CD8-positive, alpha-beta memory T cell (primary cell): ENCODE measurements at regions not wholly inside any gene's neighbourhood (a gene's known extent, or its start where the extent isn't known, plus 50 kb on each side); places are given as distances from the start of the nearest gene placed in this dataset.
A peak's percentile ranks its signal among the peaks of the same experiment; 100 is the strongest.

ENCODE experiments used
- CTCF ChIA-PET: fragments of 350-600 bp; sonication (Branson Sonifier 250); formaldehyde crosslinking; loops from one replicate; lab custom pipeline; 2021; ENCODE audit warnings: antibody characterized with exemption; lab: Charles Lee
- POLR2A ChIA-PET: fragments of 350-600 bp; sonication (Branson Sonifier 250); formaldehyde crosslinking; loops from one replicate; lab custom pipeline; 2021; ENCODE audit warnings: antibody characterized with exemption; lab: Charles Lee
- DNase-seq, 5 donors: peaks; one replicate each; pipeline versions ENCODE4 v3.0.0 to v3.0.0-alpha.2; 2020 to 2022; ENCODE audit warnings: mixed read lengths in 1 of 5
- H3K27ac ChIP-seq: one replicate; pipeline ENCODE4 v1.7.0; 2013; ENCODE audit warnings: low read depth, mild to moderate bottlenecking, low read length, moderate library complexity
- H3K27me3 ChIP-seq: 2 replicates; pipeline ENCODE4 v1.7.0; 2013; ENCODE audit warnings: low read length, mild to moderate bottlenecking; ENCODE audit not compliant: insufficient read depth, poor library complexity, severe bottlenecking
- H3K36me3 ChIP-seq: 2 replicates; pipeline ENCODE4 v1.7.0; 2013; ENCODE audit warnings: mild to moderate bottlenecking, low read length, moderate library complexity; ENCODE audit not compliant: insufficient read depth
- H3K4me1 ChIP-seq: 2 replicates; pipeline ENCODE4 v1.7.0; 2013; ENCODE audit warnings: mild to moderate bottlenecking, low read length, moderate library complexity; ENCODE audit not compliant: insufficient read depth
- H3K4me3 ChIP-seq: 2 replicates; pipeline ENCODE4 v1.7.0; 2013; ENCODE audit warnings: mild to moderate bottlenecking, low read length
- H3K9me3 ChIP-seq: 2 replicates; pipeline ENCODE4 v1.7.0; 2013; ENCODE audit warnings: mild to moderate bottlenecking, low read length
- H3K27ac Mint-ChIP-seq, 8 donors: one replicate each; pipeline ENCODE4 v1.8.0; 2020 to 2021; ENCODE audit warnings: mixed read lengths in 8 of 8, mild to moderate bottlenecking in 6 of 8, inconsistent platforms in 3 of 8, moderate library complexity in 3 of 8
- H3K27me3 Mint-ChIP-seq, 2 donors: one replicate each; pipeline ENCODE4 v1.8.0; 2020 to 2021; ENCODE audit warnings: mixed read lengths in 2 of 2, mild to moderate bottlenecking in 1 of 2, moderate library complexity in 1 of 2
- H3K36me3 Mint-ChIP-seq, 3 donors: one replicate each; pipeline ENCODE4 v1.8.0; 2020 to 2021; ENCODE audit warnings: mixed read lengths in 3 of 3, inconsistent platforms in 1 of 3, mild to moderate bottlenecking in 1 of 3
- H3K4me1 Mint-ChIP-seq, 3 donors: one replicate each; pipeline ENCODE4 v1.8.0; 2020 to 2021; ENCODE audit warnings: mixed read lengths in 3 of 3, inconsistent platforms in 1 of 3, mild to moderate bottlenecking in 1 of 3
- H3K4me3 Mint-ChIP-seq, 7 donors: one replicate each; pipeline ENCODE4 v1.8.0; 2020 to 2021; ENCODE audit warnings: mixed read lengths in 7 of 7, mild to moderate bottlenecking in 6 of 7, moderate library complexity in 4 of 7, inconsistent platforms in 2 of 7
- H3K9me3 Mint-ChIP-seq, 5 donors: one replicate each; pipeline ENCODE4 v1.8.0; 2020 to 2022; ENCODE audit warnings: mixed read lengths in 5 of 5, mild to moderate bottlenecking in 3 of 5, moderate library complexity in 2 of 5, inconsistent platforms in 1 of 5

DNA sequence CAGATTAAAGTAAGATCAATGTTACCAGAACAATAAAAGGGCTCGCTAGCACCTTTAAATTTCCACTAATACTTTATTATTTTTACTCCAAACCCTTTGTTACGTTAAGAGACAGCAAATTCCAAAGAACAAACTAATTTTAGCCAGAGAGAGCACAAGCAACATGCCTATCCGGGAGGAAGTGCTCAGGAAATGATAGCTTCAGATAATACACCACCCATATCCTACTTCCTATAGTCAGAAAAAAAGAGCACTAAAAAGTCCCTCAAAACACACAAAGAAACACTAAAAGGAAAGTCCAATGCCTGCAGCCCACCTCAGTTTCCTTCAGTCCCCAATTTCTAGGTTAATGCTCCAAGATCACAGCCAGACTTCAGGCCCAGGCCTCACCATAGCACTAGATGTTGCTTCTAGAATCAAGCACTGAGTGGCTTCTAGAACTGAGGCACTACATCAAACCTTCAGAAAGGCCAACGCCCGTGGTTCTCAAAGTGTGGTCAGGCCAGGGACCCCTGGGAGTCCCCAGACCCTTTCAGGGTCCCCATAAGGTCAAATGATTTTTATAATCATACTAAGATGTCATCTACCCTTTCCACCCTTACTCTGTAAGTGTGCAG, 142.6 kb downstream of the PSMG1 start:
- no peak for DNase-seq
- Histone ChIP-seq H3K36me3 (no peaks in the 10 kb centered on the region), H3K27ac (no peak overlapping the region), H3K27me3 (no peaks in the 10 kb centered on the region), H3K9me3 (no peaks in the 10 kb centered on the region), H3K4me3 (no peak overlapping the region), H3K4me1 (no peaks in the 10 kb centered on the region)
- ChIA-PET CTCF (no interaction called here), POLR2A (no interaction called here)
- peaks cover 7 to 19% of the 10 kb centered on the region in 2 donors for H3K27me3 Mint-ChIP-seq
- H3K27ac Mint-ChIP-seq = no peak overlapping the region
- H3K4me3 Mint-ChIP-seq = no peak overlapping the region
- H3K4me1 Mint-ChIP-seq = peaks cover 3 to 5% (median 3%) of the 10 kb centered on the region in 3 donors
- H3K9me3 Mint-ChIP-seq = no peaks in the 10 kb centered on the region
- H3K36me3 Mint-ChIP-seq = no peaks in the 10 kb centered on the region

GRCh38 chr21:39037807-39038405, 145.3 kb downstream of the PSMG1 start:
- Histone ChIP-seq H3K9me3 (no peaks in the 10 kb centered on the region), H3K4me3 (no peak overlapping the region), H3K36me3 (no peaks in the 10 kb centered on the region), H3K4me1 (no peaks in the 10 kb centered on the region), H3K27me3 (peaks cover 3% of the 10 kb centered on the region), H3K27ac (no peak overlapping the region)
- H3K4me1 Mint-ChIP-seq = peaks cover 3 to 5% (median 3%) of the 10 kb centered on the region in 3 donors
- no peaks in the 10 kb centered on the region for H3K36me3 Mint-ChIP-seq
- ChIA-PET POLR2A (no interaction called here), CTCF (no interaction called here)
- no peak overlapping the region for H3K4me3 Mint-ChIP-seq
- DNase-seq = no peak
- no peaks in the 10 kb centered on the region for H3K9me3 Mint-ChIP-seq
- H3K27ac Mint-ChIP-seq = no peak overlapping the region
- peaks cover 17 to 27% of the 10 kb centered on the region in 2 donors for H3K27me3 Mint-ChIP-seq

DNA sequence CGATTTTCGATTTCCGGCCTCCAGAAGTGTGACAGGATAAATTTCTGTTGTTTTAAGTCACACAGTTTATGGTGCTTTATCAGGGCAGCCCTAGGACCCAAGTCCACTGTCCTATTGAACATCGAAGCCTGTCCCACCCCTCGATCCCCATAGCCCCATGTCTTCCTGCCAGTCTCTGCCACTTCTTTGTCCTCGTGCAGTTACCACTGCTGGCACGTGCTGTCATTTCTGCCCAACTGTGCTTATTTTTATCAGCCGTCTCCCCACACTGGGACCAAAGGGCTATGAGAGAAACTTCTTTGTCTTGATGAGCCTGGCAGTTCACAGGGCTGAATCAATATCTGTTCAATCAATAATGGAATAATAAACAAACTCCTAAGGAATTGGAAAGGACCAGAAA, 146.7 kb downstream of the PSMG1 start:
- DNase-seq = no peak
- POLR2A ChIA-PET = no interaction called here
- Mint-ChIP-seq H3K4me3 (no peak overlapping the region), H3K36me3 (no peaks in the 10 kb centered on the region), H3K27me3 (peaks cover 19 to 26% of the 10 kb centered on the region in 2 donors), H3K27ac (no peak overlapping the region), H3K4me1 (peaks cover 3 to 5% (median 3%) of the 10 kb centered on the region in 3 donors), H3K9me3 (no peaks in the 10 kb centered on the region)
- Histone ChIP-seq H3K36me3 (no peaks in the 10 kb centered on the region), H3K9me3 (no peaks in the 10 kb centered on the region), H3K4me1 (no peaks in the 10 kb centered on the region), H3K27me3 (peaks cover 3% of the 10 kb centered on the region), H3K4me3 (no peak overlapping the region), H3K27ac (no peak overlapping the region)
- CTCF ChIA-PET = no interaction called here

- Histone ChIP-seq H3K27ac (no peak overlapping the region), H3K4me3 (no peak overlapping the region), H3K9me3 (no peaks in the 10 kb centered on the region), H3K36me3 (no peaks in the 10 kb centered on the region), H3K27me3 (peaks cover 3% of the 10 kb centered on the region), H3K4me1 (no peaks in the 10 kb centered on the region)
- Mint-ChIP-seq H3K9me3 (peaks cover 0 to 2% (median 0%) of the 10 kb centered on the region in 5 donors), H3K4me1 (no peaks in the 10 kb centered on the region), H3K4me3 (no peak overlapping the region), H3K27me3 (peaks cover 19 to 30% of the 10 kb centered on the region in 2 donors), H3K36me3 (no peaks in the 10 kb centered on the region), H3K27ac (no peak overlapping the region)
- ChIA-PET POLR2A (no interaction called here), CTCF (no interaction called here)
- no peak for DNase-seq
These were observed 148.4 kb downstream of the PSMG1 start for GRCh38 chr21:39034590-39035536.

- Mint-ChIP-seq H3K4me1 (no peaks in the 10 kb centered on the region), H3K36me3 (no peaks in the 10 kb centered on the region), H3K4me3 (no peak overlapping the region), H3K9me3 (peaks cover 0 to 2% (median 0%) of the 10 kb centered on the region in 5 donors), H3K27me3 (peaks cover 18 to 27% of the 10 kb centered on the region in 2 donors), H3K27ac (no peak overlapping the region)
- DNase-seq = no peak
- CTCF ChIA-PET = no interaction called here
- POLR2A ChIA-PET = no interaction called here
- Histone ChIP-seq H3K4me1 (no peaks in the 10 kb centered on the region), H3K27ac (no peak overlapping the region), H3K27me3 (peaks cover 3% of the 10 kb centered on the region), H3K9me3 (no peaks in the 10 kb centered on the region), H3K4me3 (no peak overlapping the region), H3K36me3 (no peaks in the 10 kb centered on the region)
These were observed 149.2 kb downstream of the PSMG1 start for GRCh38 chr21:39033878-39034589.

GRCh38 chr21:39029900-39030884, 153.1 kb downstream of the PSMG1 start:
- Mint-ChIP-seq H3K4me1 (no peaks in the 10 kb centered on the region), H3K36me3 (no peaks in the 10 kb centered on the region), H3K27ac (peak overlapping the region in 1 of 8 donors; percentile 80), H3K9me3 (peaks cover 0 to 16% (median 4%) of the 10 kb centered on the region in 5 donors), H3K27me3 (peaks cover 21 to 22% of the 10 kb centered on the region in 2 donors), H3K4me3 (no peak overlapping the region)
- CTCF ChIA-PET = no interaction called here
- DNase-seq = no peak
- POLR2A ChIA-PET = no interaction called here
- Histone ChIP-seq H3K36me3 (no peaks in the 10 kb centered on the region), H3K4me3 (no peak overlapping the region), H3K27me3 (peaks cover 3% of the 10 kb centered on the region), H3K4me1 (no peaks in the 10 kb centered on the region), H3K27ac (no peak overlapping the region), H3K9me3 (no peaks in the 10 kb centered on the region)

DNA sequence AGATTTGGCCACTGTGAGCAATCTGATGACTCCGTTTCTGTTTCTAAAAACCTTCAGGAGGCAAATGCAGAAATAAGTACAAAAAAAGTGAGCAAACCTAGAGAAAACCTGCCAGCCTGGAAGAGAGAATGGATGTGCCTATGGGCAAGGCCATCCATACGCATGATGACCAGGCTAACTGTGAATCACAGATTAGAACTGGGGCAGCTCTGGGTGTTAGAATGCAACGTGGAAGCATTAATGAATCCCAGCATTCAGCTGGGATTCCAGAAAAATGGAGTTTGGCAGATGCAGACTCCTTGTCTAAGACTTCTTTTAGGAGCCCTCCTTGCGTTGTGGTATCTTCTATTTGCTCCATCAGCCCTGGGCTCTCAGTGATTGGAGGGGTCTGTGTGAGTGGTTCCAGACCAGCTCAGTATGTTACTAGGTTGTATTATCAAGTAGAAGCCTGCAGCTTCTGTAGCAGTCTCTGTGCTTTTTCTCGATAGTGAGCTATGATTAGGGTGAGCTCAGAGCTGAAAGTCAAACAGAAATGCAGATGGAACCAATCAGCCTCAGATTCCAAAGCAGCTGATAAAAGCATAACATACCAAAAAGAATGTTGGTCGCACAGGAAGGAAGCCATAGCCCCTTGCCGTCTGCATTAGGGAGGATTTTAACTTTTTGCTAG, 154.0 kb downstream of the PSMG1 start:
- H3K36me3 Mint-ChIP-seq = no peaks in the 10 kb centered on the region
- no peaks in the 10 kb centered on the region for H3K4me1 Mint-ChIP-seq
- H3K36me3 ChIP-seq = no peaks in the 10 kb centered on the region
- CTCF ChIA-PET = no interaction called here
- H3K4me3 Mint-ChIP-seq = no peak overlapping the region
- H3K4me3 ChIP-seq = no peak overlapping the region
- DNase-seq = no peak
- H3K9me3 Mint-ChIP-seq = peaks cover 0 to 16% (median 4%) of the 10 kb centered on the region in 5 donors
- POLR2A ChIA-PET = no interaction called here
- no peaks in the 10 kb centered on the region for H3K4me1 ChIP-seq
- H3K27me3 Mint-ChIP-seq = peaks cover 17 to 21% of the 10 kb centered on the region in 2 donors
- H3K27me3 ChIP-seq = peaks cover 2% of the 10 kb centered on the region
- no peaks in the 10 kb centered on the region for H3K9me3 ChIP-seq
- no peak overlapping the region for H3K27ac ChIP-seq
- H3K27ac Mint-ChIP-seq = no peak overlapping the region
